Inferior parietal cortex (tissue), 1 donor: ENCODE measurements at regions not wholly inside any gene's neighbourhood (a gene's known extent, or its start where the extent isn't known, plus 50 kb on each side); places are given as distances from the start of the nearest gene placed in this dataset.
"Not testable (repeated sequence)": the region's sequence is repeated elsewhere in the genome, so short reads cannot be mapped to it uniquely, and the experiment has no call there.

Experiments
- DNase-seq: peaks from one replicate; pipeline ENCODE4 v3.0.0-alpha.2; 2016; ENCODE audit errors: extremely low spot score

GRCh38 chr2:131584380-131584779, 56.7 kb downstream of the CCDC74A start:
- no peak for DNase-seq

GRCh38 chr2:131584940-131585339, 57.3 kb downstream of the CCDC74A start:
- no peak for DNase-seq

GRCh38 chr2:131588152-131588873, 60.6 kb downstream of the CCDC74A start:
- DNase-seq = no peak

- DNase-seq = not testable (repeated sequence)
These were observed 61.4 kb downstream of the CCDC74A start for GRCh38 chr2:131589126-131589525.

GRCh38 chr2:131590366-131590765, 62.7 kb downstream of the CCDC74A start:
- no peak for DNase-seq

- DNase-seq = no peak
These were observed 63.2 kb downstream of the CCDC74A start for GRCh38 chr2:131590896-131591295.

- DNase-seq = not testable (repeated sequence)
These were observed 68.9 kb downstream of the CCDC74A start for GRCh38 chr2:131596561-131596960.

GRCh38 chr2:131602444-131602843, 74.8 kb downstream of the CCDC74A start:
- DNase-seq = not testable (repeated sequence)

- DNase-seq = not testable (repeated sequence)
These were observed 77.0 kb downstream of the CCDC74A start for GRCh38 chr2:131604652-131605051.

GRCh38 chr2:131606366-131606765, 78.7 kb downstream of the CCDC74A start:
- not testable (repeated sequence) for DNase-seq

GRCh38 chr2:131607056-131607455, 79.4 kb downstream of the CCDC74A start:
- DNase-seq = not testable (repeated sequence)

- DNase-seq = not testable (repeated sequence)
These were observed 86.9 kb downstream of the CCDC74A start for GRCh38 chr2:131614539-131614938.

GRCh38 chr2:131618320-131618719, 90.6 kb downstream of the CCDC74A start:
- not testable (repeated sequence) for DNase-seq

GRCh38 chr2:131622874-131623273, 95.2 kb downstream of the CCDC74A start:
- DNase-seq = not testable (repeated sequence)

GRCh38 chr2:131626011-131626410, 98.3 kb downstream of the CCDC74A start:
- DNase-seq = not testable (repeated sequence)

- not testable (repeated sequence) for DNase-seq
These were observed 98.9 kb downstream of the CCDC74A start for GRCh38 chr2:131626565-131626964.

- not testable (repeated sequence) for DNase-seq
These were observed 100.1 kb downstream of the CCDC74A start for GRCh38 chr2:131627777-131628176.

- not testable (repeated sequence) for DNase-seq
These were observed 104.0 kb downstream of the CCDC74A start for GRCh38 chr2:131631648-131632047.

- DNase-seq = not testable (repeated sequence)
These were observed 105.7 kb downstream of the CCDC74A start for GRCh38 chr2:131633405-131633804.

GRCh38 chr2:131633827-131634695, 106.4 kb downstream of the CCDC74A start:
- not testable (repeated sequence) for DNase-seq

GRCh38 chr2:131635611-131636010, 107.9 kb downstream of the CCDC74A start:
- no peak for DNase-seq

- DNase-seq = not testable (repeated sequence)
These were observed 109.1 kb downstream of the CCDC74A start for GRCh38 chr2:131636704-131637308.
